Loucy (cell line): ENCODE measurements at regions not wholly inside any gene's neighbourhood (a gene's known extent, or its start where the extent isn't known, plus 50 kb on each side); places are given as distances from the start of the nearest gene placed in this dataset.

Experiments used
- EZH2phosphoT487 ChIP-seq: fragments of 200-600 bp; IDR thresholded peaks from 2 replicates; pipeline ENCODE4 v1.6.1; 2018; ENCODE audit warnings: antibody characterized with exemption, mild to moderate bottlenecking, moderate library complexity, borderline replicate concordance
- TF ChIP-seq, protein P1 (sequence below): fragments of 200-600 bp; sonication (generic); conservative IDR thresholded peaks from 2 replicates; pipeline ENCODE4 v1.5.1; 2014; ENCODE audit warnings: mild to moderate bottlenecking, antibody characterized with exemption, low read length

DNA sequence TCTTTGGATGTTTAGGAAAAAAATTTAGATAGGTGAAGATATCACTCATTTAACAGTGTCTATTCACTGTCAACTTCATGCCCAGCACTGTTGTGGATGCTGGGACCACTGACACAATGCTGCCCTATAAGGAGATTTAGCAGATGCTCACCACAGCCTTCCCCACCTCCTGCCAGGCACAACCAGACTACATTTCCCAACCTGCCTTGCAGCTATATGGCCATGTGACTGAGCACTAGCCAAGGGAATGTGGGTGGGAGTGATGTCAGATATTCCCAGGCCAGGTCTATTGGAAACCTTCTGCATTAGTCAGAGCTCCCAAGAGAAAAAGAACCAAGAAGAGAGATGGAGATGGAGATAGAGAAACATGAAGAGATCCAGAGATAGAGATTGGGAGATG, 302.6 kb upstream of the TAS2R1 start:
- TF ChIP-seq, protein P1, sequence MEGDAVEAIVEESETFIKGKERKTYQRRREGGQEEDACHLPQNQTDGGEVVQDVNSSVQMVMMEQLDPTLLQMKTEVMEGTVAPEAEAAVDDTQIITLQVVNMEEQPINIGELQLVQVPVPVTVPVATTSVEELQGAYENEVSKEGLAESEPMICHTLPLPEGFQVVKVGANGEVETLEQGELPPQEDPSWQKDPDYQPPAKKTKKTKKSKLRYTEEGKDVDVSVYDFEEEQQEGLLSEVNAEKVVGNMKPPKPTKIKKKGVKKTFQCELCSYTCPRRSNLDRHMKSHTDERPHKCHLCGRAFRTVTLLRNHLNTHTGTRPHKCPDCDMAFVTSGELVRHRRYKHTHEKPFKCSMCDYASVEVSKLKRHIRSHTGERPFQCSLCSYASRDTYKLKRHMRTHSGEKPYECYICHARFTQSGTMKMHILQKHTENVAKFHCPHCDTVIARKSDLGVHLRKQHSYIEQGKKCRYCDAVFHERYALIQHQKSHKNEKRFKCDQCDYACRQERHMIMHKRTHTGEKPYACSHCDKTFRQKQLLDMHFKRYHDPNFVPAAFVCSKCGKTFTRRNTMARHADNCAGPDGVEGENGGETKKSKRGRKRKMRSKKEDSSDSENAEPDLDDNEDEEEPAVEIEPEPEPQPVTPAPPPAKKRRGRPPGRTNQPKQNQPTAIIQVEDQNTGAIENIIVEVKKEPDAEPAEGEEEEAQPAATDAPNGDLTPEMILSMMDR, result no peak
- TF ChIP-seq EZH2phosphoT487, result no peak
